ENCODE measurements at regions not wholly inside any gene's neighbourhood (a gene's known extent, or its start where the extent isn't known, plus 50 kb on each side); places are given as distances from the start of the nearest gene placed in this dataset.

DNA sequence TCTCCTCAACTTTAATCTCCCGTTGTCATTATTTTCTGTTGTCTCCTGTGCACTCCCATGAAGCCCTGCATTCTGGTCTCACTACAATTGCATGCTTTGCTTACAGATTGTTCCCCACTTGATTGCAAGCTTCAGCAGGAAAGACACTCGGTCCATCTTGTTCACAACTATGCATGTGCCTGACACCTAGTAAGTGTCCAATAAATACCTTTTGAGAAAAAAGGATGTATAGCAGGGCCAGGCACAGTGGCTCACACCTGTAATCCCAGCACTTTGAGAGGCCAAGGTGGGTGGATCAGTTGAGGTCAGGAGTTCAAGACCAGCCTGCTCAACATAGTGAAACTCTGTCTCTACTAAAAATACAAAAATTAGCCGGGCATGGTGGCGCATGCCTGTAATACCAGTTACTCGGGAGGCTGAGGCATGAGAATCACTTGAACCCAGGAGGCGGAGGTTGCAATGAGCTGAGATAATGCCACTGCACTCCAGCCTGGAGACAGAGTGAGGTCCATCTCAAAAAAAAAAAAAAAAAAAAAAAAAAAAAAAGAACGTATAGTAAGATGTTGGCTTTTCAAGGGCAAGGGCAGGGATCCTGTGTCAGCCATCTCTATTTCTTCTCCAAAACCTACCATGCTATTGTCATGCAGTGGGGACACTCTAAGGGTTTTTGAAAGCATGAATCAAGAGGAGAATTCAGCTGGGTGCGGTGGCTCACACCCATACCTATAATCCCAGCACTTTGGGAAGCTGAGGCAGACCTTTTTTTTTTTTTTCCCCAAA is 338.3 kb downstream of the MYCN start:
- Histone ChIP-seq H3K27ac (ENCODE audit: low read length) (no peak overlapping the region), H3K9me2 (ENCODE audit: insufficient read depth, low read length) (no peaks in the 10 kb centered on the region), H4K20me1 (ENCODE audit: insufficient read depth) (no peaks in the 10 kb centered on the region), H3K36me3 (ENCODE audit: insufficient read depth, low read length) (no peaks in the 10 kb centered on the region), H3K4me3 (ENCODE audit: low read length) (no peak overlapping the region), H3K9ac (ENCODE audit: low read length) (no peak overlapping the region), H2AFZ (ENCODE audit: low read depth, low read length) (no peak overlapping the region), H3K27me3 (ENCODE audit: insufficient read depth, low read depth, low read length) (no peaks in the 10 kb centered on the region), H3K4me2 (ENCODE audit: low read length) (no peak overlapping the region), H3F3A (ENCODE audit: insufficient read depth, low read length, poor library complexity, severe bottlenecking) (no peaks in the 10 kb centered on the region), H3K9me3 (ENCODE audit: low read length) (no peaks in the 10 kb centered on the region), H3K79me2 (replicated peaks; ENCODE audit: insufficient read depth, low read length) (no peaks in the 10 kb centered on the region)
- TF ChIP-seq MXI1 (conservative IDR thresholded peaks at IDR 0.05; ENCODE audit: poor library complexity, severe bottlenecking), result no peak
- TF ChIP-seq REST (IDR thresholded peaks at IDR 0.05; ENCODE audit: borderline replicate concordance), result no peak
- TF ChIP-seq CTCF (IDR thresholded peaks at IDR 0.05; ENCODE audit: poor library complexity, severe bottlenecking), result no peak
- TF ChIP-seq EP300 (conservative IDR thresholded peaks at IDR 0.05; ENCODE audit: poor library complexity, severe bottlenecking), result no peak
- no peak for TF ChIP-seq POLR2AphosphoS5 (IDR thresholded peaks at IDR 0.05)
- TF ChIP-seq EZH2 (IDR thresholded peaks at IDR 0.05; ENCODE audit: borderline replicate concordance, insufficient read depth, low read length, poor library complexity, severe bottlenecking), result no peak
- no peak for TF ChIP-seq TAF1 (IDR thresholded peaks at IDR 0.05; ENCODE audit: low read depth)
- TF ChIP-seq SMC3 (conservative IDR thresholded peaks at IDR 0.05; ENCODE audit: poor library complexity), result no peak
- TF ChIP-seq RAD21 (conservative IDR thresholded peaks at IDR 0.05), result no peak

DNA sequence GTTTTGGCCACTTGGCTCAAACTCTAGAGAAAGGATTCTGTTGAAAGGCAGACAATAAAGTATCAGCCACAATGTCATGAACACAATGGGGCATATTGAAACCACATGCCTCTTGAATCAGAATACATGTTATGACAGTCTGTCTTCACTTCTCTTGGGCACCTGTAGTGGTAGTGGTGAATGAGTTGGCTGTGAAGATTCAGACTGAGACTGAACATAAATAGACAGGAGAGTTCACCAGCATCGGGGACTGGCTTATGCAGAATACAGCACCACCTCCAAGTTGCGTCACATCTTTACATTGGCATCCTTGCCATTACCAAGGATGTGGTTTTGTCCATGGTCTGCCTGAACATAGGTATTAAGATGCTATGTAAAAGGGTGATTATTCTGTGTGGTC is 336.8 kb downstream of the MYCN start:
- Histone ChIP-seq H3K27me3 (ENCODE audit: insufficient read depth, low read depth, low read length) (no peaks in the 10 kb centered on the region), H4K20me1 (ENCODE audit: insufficient read depth) (no peaks in the 10 kb centered on the region), H3K27ac (ENCODE audit: low read length) (no peak overlapping the region), H3K9me3 (ENCODE audit: low read length) (no peaks in the 10 kb centered on the region), H2AFZ (ENCODE audit: low read depth, low read length) (no peak overlapping the region), H3K9me2 (ENCODE audit: insufficient read depth, low read length) (no peaks in the 10 kb centered on the region), H3K4me3 (ENCODE audit: low read length) (no peak overlapping the region), H3K36me3 (ENCODE audit: insufficient read depth, low read length) (no peaks in the 10 kb centered on the region), H3K79me2 (replicated peaks; ENCODE audit: insufficient read depth, low read length) (no peaks in the 10 kb centered on the region), H3K4me2 (ENCODE audit: low read length) (no peak overlapping the region), H3F3A (ENCODE audit: insufficient read depth, low read length, poor library complexity, severe bottlenecking) (no peaks in the 10 kb centered on the region), H3K9ac (ENCODE audit: low read length) (no peak overlapping the region)
- no peak for TF ChIP-seq TAF1 (IDR thresholded peaks at IDR 0.05; ENCODE audit: low read depth)
- TF ChIP-seq POLR2AphosphoS5 (IDR thresholded peaks at IDR 0.05), result peak; percentile 99
- TF ChIP-seq MXI1 (conservative IDR thresholded peaks at IDR 0.05; ENCODE audit: poor library complexity, severe bottlenecking), result no peak
- no peak for TF ChIP-seq SMC3 (conservative IDR thresholded peaks at IDR 0.05; ENCODE audit: poor library complexity)
- peak; percentile 85 for TF ChIP-seq EP300 (conservative IDR thresholded peaks at IDR 0.05; ENCODE audit: poor library complexity, severe bottlenecking)
